Right kidney (tissue), 1 donor: ENCODE measurements at regions not wholly inside any gene's neighbourhood (a gene's known extent, or its start where the extent isn't known, plus 50 kb on each side); places are given as distances from the start of the nearest gene placed in this dataset.
A peak's percentile ranks its signal among the peaks of the same experiment; 100 is the strongest.

ENCODE experiments used
- DNase-seq: peaks from one replicate; pipeline ENCODE4 v3.0.0-alpha.2; 2016

DNA sequence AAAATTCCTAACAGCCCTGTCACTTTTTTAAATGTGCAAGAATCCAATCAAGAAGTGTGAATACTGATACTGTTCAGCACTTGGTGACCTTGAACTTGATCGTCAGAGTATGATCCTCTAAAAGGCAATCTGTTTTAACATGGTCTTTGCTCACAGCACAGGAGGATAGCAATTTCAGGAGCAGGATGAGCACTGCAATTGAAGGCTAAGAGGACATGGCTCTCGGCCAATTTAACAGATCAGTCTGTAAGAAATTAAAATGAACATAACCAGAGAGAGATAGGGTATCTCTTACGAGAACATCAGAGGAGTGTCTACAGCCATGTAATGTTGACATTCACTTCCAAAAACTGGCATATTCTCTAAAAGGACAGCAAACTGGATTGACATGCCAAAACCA, 243.1 kb downstream of the LTN1 start:
- no peak for DNase-seq

DNA sequence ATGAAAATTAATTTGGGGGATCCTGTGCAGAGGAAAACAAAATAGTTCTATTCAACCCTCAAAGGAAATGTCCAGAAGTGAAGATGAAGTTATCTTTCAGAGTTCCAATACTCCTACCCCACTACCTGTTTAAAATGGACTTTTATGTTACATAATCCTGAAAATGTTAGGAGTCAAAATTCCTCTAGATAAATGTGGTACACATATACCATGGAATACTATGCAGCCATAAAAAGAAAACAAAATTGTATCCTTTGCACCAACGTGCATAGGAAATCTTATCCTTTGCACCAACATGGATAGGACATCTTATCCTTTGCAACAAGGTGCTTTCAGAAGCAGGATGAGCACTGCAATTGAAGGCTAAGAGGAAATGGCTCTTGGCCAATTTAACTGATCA, 245.2 kb downstream of the LTN1 start:
- DNase-seq, result no peak

DNA sequence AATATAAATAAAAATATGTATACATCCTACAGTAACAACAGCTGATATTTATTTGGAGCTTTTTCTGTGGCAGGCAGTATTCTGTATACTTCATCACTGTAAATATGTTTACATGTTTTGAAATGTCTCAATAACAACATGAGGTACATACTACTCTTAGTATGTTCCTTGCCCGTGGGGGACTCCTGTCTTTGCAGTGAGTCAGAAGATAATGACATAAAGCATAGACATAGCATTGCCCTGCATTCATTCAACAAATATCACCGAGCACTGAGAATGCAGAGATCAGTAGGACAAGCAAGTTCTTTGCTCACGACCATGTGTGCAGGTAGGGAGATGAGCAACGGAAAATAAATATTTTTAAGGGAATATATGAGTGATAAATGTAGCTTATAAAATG, 246.5 kb downstream of the LTN1 start:
- no peak for DNase-seq

DNA sequence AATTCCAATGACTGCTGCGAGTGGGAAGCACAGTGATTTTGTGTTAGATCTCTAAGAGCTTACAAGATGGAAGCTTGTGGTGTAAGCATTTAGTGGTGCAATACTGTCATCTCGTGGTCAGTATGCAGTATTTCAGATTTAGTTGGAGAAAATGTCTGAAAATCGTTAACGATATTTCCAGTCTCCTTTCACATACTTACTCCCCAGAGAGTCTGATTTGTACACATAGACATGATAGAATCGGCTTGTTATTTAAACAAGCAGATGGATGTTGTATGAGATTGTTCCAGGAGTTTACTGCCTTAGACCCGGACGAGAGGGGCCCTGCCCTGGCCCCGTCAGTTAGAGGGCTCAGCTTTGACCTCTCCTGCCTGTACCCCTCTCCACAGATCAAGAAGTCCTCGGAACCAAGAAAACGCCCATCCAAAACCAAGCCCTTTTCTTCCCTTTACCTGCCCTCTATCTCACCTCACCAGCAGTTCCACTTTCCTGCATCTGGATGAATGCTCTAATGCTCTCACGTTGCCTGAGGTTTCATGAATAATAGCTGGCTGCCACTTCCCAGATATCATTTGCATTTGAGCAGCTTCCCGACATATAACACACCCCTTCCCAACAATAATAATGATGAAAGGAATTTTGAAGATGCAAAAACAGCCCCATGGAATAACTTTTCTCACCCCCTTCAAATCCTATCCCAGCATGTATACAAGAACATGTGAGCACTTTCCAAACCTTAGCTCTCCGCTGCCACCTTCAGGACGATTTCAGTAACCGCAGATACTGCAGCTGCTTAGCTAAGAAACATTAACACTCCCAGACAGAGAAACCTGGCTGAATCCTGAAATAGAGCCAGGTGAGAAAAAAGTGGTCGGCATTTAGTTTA, 247.3 kb downstream of the LTN1 start:
- peak; percentile 79 for DNase-seq

DNA sequence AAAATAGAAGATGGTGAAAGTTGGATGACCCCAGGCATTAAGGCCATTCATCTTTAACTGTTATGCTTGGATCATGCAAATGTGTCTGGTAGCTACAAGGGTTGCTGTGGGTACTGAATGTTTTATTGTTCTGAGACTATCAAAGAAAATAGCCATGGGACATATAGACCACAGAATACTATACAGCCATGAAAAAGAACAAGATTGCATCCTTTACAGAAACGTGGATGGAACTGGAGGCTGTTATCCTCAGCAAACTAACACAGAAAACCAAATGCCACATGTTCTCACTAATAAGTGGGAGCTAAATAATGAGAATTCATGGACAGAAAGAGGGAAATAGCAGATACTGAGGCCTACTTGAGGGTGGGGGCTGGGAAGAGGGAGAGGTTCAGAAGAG, 249.0 kb downstream of the LTN1 start:
- DNase-seq, result no peak

DNA sequence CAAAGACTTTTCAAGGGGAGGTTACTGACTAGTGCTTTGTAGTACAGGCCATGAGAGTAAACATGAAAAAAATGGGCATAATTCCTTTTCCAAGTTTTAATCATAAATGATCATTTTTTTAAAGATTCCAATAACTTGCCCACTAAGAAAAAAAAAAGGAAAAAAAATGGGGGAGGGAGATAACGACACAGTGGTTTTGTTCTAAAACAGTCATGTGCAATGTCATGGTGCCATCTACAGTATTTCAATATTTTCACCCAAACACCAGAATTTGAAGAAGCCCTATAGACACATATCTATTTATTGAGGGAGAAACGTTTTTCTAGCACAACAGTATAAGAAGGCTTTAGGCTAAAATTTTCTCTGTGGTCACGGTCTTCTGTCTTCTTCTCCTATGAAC, 250.2 kb downstream of the LTN1 start:
- DNase-seq, result no peak

DNA sequence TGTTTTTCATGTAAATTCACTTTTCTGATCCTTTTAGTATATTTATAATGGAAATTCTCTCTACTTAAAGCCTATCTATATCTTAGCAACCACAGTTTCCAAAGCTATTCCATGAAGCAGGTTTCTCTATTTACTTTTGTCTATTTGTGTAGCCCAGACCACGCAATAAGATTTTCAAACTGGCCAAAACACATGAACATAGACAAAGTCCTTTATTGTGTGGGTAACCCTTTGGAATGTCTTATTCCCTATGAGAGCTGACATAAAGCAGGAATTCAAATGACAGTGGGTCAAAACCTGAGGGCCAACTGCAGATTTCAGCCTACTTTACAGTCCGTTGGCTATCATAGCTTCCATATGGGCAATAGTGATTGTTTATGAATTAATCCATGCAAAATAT, 252.6 kb downstream of the LTN1 start:
- DNase-seq, result no peak

DNA sequence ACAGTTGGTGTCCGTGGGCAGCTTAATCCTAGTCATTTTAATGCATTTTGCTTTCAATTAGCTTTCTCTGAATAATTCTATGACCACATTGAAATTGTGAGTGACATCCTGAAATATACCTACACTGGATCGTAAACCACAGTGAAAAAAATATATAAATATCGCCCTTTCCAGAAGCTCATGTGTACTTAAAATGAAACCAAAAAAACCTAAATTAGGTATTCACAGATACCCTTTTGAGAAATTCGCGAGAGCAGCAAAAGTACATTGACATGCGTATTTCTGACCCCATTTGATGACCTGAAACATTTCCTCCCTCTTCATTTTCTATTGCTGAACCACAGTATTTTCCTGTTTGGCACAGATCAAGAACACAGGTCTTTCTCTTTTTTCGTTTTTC, 253.8 kb downstream of the LTN1 start:
- no peak for DNase-seq

DNA sequence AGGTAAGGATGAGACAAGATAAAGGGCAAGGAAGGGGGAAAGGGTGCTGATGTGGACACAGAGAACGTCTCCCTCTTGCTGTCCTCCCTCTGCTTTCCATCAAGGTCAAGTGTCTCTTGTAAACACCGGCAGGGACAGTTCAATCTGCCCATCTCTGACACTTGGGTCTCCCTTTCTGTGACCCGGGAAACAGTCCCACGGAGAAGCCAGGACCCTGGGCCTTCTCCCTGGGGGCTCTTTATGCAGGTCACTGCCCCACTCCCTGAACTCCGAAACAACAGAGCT, 254.3 kb downstream of the LTN1 start:
- no peak for DNase-seq

DNA sequence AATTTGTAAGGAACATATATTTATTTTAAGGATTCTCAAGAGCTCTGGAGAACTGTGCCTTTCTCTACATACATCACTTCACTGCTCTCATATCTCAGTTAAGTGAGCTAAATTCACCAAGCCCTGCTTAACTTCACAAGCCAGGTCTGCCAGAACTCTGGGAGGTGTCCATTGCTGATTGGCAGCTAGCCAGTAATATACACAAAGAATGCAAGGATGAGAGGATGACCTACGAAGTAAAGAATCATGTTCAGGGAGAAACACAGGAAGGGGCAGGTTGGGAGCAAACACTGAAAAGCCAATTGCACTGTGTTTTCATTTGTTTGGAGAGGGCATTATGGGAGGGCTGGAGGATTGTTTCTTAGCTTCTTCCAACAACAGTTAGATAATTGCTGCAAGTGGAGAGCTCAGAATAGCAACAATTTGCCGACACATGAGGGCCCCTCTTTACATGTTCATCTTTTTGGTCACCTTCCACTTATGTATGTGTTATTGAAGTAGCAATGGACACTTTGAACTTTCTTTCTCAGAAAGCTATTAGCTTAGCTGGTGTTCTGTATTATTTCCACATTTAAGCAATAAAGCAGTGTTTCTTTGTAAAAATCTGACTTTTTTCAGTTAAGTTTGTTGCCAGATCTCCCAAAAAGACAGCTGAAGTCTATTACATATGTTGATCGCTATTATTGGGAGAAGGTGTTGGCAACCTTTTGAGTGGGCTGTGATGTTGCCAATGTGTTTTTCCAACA, 254.8 kb downstream of the LTN1 start:
- no peak for DNase-seq

DNA sequence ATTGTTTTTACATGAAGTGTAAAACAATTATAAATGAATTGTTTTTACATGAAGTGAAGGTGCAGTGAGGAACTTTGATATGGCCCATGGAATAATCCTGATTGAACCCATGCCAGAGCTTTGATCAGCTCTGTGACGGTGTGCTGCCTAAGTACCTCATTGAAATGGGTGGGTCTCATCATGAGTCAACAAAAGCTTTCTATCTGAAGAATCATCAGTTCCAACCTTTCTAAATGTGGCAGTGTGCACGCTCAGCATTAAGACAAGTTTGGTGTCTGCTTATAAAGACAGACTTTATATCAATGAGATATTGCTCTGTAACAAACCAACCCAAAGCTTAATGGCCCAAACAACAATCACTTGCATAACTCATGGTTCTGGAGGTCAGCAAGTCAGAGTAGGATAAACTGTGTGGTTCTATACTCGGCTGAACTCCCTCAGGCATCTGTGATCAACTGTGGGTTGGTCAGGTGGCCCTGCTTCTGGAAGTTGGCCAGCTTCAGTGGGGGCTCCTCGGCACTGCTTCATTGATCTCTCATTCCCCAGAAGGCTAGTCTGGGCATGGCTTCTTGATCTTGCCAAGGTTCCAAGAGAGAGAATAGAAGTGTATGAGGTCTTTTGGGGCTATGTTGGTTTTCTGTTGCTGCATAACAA, 258.0 kb downstream of the LTN1 start:
- DNase-seq, result no peak

DNA sequence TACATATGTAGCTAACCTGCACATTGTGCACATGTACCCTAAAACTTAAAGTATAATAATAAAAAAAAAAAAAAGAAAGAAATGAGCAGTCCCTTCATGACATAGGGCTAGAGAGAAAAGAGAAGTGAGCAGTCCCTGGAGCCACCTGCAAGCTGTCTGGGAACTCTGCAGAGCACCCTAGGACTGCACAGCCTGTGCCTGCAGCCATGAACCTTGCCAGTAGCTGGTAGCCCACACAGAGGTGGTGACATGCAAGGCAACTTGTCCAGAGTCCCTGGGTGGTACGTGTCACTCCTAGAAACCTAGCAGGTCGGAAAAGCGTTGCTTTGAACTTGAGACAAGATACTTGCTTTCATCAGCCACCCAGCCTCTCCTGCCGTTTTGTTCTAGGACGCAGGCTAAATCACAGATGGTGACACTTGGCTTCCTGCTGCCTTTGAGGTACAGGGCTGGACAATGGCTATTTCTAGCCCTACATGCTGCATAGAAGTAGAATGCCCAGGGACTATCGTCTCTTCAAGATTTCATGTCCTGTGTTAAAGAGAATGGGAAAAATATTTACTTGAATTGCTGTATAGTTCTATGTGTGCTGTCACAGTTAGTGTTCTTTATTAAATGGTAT, 260.9 kb downstream of the LTN1 start:
- no peak for DNase-seq

DNA sequence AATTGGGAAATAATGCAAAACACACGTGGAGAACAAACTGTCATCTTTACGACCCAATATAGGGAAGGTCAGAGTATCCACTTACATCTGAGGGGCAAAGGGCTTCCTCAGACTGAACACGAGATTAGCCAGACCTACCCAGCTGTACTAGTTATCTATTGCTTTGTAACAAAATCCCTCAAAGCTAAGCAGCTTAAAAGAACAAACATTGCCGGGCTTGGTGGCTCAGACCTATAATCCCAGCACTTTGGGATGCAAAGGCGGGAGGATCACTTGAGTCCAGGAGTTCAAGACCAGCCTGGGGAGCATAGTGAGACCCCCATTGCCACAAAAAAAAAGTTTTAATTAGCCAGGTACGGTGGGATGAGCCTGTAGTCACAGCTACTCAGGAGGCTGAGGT, 262.8 kb downstream of the LTN1 start:
- no peak for DNase-seq

DNA sequence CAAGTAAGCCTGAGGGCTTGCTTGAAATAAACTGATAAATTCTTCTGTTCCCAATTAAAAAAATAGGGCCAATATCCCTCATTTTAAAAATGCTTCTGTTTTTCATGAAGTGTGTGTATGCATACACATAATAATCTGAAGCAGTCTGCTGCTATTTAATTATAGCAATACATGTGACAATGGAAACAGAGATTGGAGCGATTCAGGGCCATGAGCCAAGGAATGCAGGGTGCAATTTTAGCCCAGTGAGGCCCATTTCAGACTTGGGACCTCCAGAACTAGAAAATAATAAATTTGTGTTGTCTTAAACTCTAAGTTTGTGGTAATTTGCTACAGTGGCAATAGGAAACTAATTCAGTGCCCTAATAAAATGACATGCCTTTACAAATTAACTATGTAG, 264.9 kb downstream of the LTN1 start:
- no peak for DNase-seq

DNA sequence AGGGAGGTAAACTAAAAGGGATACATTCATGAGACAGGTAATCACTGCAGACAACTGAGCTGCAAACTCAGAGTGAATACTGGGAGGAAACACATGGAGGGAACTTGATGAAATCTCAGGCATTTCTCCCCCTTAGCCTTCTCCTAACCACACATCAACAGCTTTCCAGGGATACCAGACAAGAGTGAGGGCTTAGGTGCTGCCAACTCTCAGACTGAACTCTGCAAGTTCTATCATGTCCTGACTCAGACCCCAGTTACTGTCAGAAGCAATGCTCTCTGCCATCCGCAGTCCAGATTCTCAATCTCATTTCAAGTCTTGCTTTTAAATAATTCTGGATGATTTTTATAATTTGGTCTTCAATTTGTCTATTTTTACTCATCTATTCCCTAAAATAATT, 267.3 kb downstream of the LTN1 start:
- no peak for DNase-seq

DNA sequence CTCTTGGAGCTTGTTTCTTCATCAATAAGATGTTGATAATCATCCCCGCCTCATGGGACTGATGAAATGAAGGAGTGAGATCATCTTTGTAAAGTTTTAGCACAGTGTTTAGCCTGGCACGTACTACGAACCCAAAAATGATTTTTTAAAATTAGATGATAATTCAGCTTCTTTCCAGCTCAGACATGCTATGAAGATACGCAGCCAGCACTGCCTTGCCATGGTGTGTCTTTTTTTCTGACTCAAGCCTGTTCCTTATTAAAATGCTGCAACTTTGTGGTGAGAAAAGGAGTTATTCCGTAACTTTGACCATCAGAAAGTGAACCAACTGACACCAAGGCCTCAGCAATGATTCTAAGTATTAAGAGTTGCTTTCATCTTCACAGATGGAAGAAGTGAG, 269.0 kb downstream of the LTN1 start:
- DNase-seq, result no peak

DNA sequence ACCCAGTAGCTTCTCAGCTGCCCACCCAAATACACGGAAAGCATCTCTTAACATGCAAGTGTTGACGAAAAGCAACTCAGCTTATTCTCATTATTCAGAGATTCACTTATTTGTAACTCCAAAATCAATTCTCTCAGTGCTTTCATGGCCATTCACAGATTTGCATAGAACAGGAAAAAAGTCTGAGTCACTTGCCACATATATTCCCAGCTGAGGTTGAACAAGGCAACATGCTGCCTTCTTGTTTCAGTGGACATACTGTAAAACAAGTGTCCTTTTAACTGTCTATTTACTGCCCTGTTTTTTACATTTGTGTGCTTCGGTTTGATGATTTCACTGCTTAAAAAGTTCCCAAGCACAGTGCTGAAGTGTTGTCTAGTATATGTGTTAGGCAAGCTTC, 273.0 kb downstream of the LTN1 start:
- DNase-seq, result no peak

DNA sequence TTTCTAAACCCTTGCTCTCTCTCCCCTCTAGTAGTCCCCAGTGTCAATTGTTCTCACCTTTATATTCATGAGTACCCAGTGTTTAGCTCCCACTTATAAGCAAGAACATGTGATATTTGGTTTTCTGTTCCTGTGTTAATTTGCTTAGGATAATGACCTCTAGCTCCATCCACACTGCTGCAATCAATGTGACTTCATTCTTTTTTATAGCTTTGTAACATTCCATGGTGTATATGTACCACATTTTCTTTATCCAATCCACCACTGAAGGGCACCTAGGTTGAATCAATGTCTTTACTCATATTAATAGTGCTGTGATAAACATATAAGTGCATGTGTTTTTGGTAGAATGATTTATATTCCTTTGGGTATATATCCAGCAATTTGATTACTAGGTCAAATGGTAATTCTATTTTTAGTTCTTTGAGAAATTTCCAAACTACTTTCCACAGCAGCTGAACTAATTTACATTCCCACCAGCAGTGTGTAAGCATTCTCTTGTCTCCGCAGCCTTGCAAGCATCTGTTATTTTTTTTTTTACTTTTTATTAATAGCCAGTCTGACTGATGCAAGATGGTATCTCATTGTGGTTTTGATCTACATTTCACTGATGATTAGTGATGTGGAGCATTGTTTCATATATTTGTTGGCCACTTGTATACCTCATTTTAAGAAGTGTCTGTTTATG, 277.8 kb downstream of the LTN1 start:
- no peak for DNase-seq

DNA sequence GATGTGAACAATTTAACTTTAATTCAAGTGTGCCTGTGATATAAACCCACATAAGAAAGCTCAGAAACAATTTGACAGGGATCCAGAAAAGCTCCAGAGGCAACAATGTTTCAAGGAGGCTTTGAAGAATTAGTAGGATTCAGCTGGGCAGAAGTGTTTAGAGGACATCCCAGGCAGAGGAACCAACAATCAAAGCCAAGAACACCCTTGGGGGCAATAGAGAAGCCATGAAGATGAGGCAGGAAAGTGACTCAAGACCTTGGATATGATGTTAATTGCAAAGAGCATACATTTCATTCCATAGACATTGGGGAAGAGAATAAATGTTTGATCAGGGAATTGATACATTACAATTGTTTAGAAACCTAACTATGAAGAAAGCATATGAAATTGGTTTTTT, 280.3 kb downstream of the LTN1 start:
- DNase-seq, result no peak

DNA sequence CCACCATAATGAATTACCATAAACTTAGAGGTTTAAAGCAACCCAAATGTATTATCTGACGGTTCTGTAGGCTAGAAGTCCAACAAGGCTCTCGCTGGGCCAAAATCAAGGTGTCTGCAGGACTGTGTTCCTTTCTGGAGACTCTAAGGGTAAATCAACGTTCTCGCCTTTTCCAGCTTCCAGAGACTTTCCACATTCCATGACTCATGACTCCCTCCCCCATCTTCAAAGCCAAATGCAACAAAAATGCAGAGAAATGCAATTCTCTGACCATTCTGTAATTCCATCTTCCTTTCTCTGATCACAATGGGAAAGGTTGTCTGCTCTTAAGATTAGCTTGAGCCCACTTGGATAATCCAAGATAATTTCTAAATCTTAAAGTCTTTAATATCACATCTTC, 287.1 kb downstream of the LTN1 start:
- DNase-seq, result no peak

DNA sequence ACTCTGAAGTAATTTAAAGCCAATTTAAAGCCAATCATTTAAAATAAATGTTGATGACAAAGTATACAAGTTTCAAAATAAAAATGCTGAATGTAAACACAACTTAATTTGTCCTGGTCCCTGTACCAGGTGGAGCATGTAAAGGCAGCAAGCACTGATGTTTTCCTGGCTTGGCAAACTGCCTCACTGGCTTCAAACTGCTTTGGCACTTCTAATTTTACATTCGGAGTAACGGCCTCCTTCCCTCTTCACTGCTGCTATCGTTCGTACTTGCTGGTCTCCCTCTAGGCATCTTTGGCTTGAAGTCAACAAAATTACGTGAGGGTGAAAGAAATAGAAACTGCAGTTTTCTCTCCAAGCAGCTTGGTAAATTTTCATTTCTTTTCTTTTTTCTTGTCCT, 287.9 kb downstream of the LTN1 start:
- peak; percentile 7 for DNase-seq

DNA sequence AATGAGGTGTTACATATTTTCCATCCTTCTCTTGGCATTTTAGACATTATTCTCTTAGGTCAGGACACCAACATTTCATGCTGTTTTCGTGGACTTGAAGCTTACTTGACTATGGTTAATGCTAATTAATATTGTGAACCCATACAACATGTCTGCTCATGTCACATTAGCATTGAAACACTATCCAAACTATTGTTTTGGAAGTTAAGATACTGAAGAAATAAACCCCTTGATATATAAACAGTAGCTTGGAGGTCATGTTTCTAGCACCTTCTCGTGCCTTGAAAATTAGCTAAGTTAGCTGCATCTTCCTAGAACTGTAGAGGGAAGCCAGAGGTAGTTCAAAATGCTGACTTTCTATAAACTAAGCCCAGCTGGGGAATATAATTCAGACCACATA, 288.8 kb downstream of the LTN1 start:
- no peak for DNase-seq
